LNCAP (cell line): ENCODE measurements at regions not wholly inside any gene's neighbourhood (a gene's known extent, or its start where the extent isn't known, plus 50 kb on each side); places are given as distances from the start of the nearest gene placed in this dataset.

Experiments
- CTCF ChIP-seq: fragments of 450-650 bp; IDR thresholded peaks from 2 replicates; pipeline ENCODE4 v1.5.1; 2017; ENCODE audit warnings: mild to moderate bottlenecking

- TF ChIP-seq CTCF = no peak
Observed at GRCh38 chr20:39946053-39946810, 742.8 kb downstream of the MAFB start.

- TF ChIP-seq CTCF = no peak
Observed at GRCh38 chr20:39944861-39945260, 744.2 kb downstream of the MAFB start.

- no peak for TF ChIP-seq CTCF
Observed at GRCh38 chr20:39943336-39943735, 745.7 kb downstream of the MAFB start.

GRCh38 chr20:39941245-39941644, 747.8 kb downstream of the MAFB start:
- no peak for TF ChIP-seq CTCF

GRCh38 chr20:39939241-39939865, 749.7 kb downstream of the MAFB start:
- no peak for TF ChIP-seq CTCF

- no peak for TF ChIP-seq CTCF
Observed at GRCh38 chr20:39936401-39936800, 752.6 kb downstream of the MAFB start.

GRCh38 chr20:39935901-39936300, 753.1 kb downstream of the MAFB start:
- no peak for TF ChIP-seq CTCF
